ENCODE measurements at regions not wholly inside any gene's neighbourhood (a gene's known extent, or its start where the extent isn't known, plus 50 kb on each side); places are given as distances from the start of the nearest gene placed in this dataset.

DNA sequence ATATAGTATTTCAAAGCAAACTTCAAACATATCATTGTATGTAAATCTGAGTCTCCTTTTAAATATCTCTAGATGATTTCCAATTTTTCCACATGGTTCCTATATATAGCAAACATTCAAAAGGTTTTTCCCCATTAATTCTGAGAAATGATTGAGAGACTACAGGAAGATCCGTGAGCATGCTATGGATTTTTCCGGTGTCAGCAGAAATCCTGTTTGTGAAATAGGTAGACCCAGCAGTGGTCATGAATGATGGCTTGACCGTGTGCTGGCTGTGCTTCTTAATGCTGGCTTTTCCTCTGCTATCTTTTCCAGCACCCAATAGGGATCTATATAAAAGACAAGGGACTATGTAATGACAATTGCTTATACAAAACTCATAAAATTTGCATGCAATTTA is 485.3 kb downstream of the PSAT1 start:
- Mint-ChIP-seq H3K4me1 (peaks cover 5% of the 10 kb centered on the region), H3K36me3 (no peaks in the 10 kb centered on the region), H3K27me3 (ENCODE audit: low read depth in 3 of 3) (peaks cover 0 to 6% (median 0%) of the 10 kb centered on the region in 3 donors), H3K9me3 (peaks cover 0 to 6% (median 0%) of the 10 kb centered on the region in 7 donors), H3K27ac (no peak overlapping the region), H3K4me3 (no peak overlapping the region)
- TF ChIP-seq CTCF (IDR thresholded peaks at IDR 0.05), result no peak
- Histone ChIP-seq H3K9ac (ENCODE audit: insufficient read depth, low read length, poor library complexity, severe bottlenecking) (no peak overlapping the region), H3K79me2 (ENCODE audit: insufficient read depth, low read length) (no peaks in the 10 kb centered on the region), H3K4me1 (ENCODE audit: control insufficient read depth in 1 of 2, insufficient read depth in 2 of 2, low read length in 2 of 2) (peaks cover 0 to 5% of the 10 kb centered on the region in 2 donors), H3K9me3 (replicated peaks in 1 of 2; ENCODE audit: control insufficient read depth in 1 of 2, insufficient read depth in 1 of 2, low read length in 2 of 2) (no peaks in the 10 kb centered on the region), H3K36me3 (replicated peaks in 1 of 2; ENCODE audit: control insufficient read depth in 1 of 2, insufficient read depth in 2 of 2, low read length in 2 of 2) (no peaks in the 10 kb centered on the region), H3K4me3 (replicated peaks in 1 of 3; ENCODE audit: low read depth in 2 of 3, low read length in 3 of 3) (no peak overlapping the region), H4K20me1 (ENCODE audit: insufficient read depth, low read length) (no peaks in the 10 kb centered on the region), H2AFZ (ENCODE audit: insufficient read depth, low read depth, low read length, poor library complexity, severe bottlenecking) (no peak overlapping the region), H3K27me3 (ENCODE audit: control insufficient read depth in 2 of 2, insufficient read depth in 2 of 2, low read length in 2 of 2) (no peaks in the 10 kb centered on the region), H3K27ac (ENCODE audit: low read depth in 1 of 2, low read length in 2 of 2) (no peak overlapping the region), H3K4me2 (replicated peaks; ENCODE audit: extremely low read depth, low read length, poor library complexity, severe bottlenecking) (no peak overlapping the region)
- 100% methylated on average over 2 of the region's 3 CpGs for WGBS (ENCODE audit: insufficient coverage)
- intact Hi-C loops (cut with micrococcal nuclease), result no loop called here
- no peak for DNase-seq

GRCh38 chr9:78782858-78783257 is 485.9 kb downstream of the PSAT1 start:
- H3K36me3 ChIP-seq (replicated peaks in 1 of 2; ENCODE audit: control insufficient read depth in 1 of 2, insufficient read depth in 2 of 2, low read length in 2 of 2), result no peaks in the 10 kb centered on the region
- Mint-ChIP-seq H3K9me3 (peaks cover 0 to 6% (median 0%) of the 10 kb centered on the region in 7 donors), H3K27ac (no peak overlapping the region), H3K4me1 (peaks cover 5% of the 10 kb centered on the region), H3K4me3 (no peak overlapping the region), H3K36me3 (no peaks in the 10 kb centered on the region), H3K27me3 (ENCODE audit: low read depth in 3 of 3) (peaks cover 0 to 6% (median 1%) of the 10 kb centered on the region in 3 donors)
- intact Hi-C loops (cut with micrococcal nuclease), result no loop called here
- no peak overlapping the region for H3K4me3 ChIP-seq (replicated peaks in 1 of 3; ENCODE audit: low read depth in 2 of 3, low read length in 3 of 3)
- H3K79me2 ChIP-seq (ENCODE audit: insufficient read depth, low read length), result no peaks in the 10 kb centered on the region
- H3K9ac ChIP-seq (ENCODE audit: insufficient read depth, low read length, poor library complexity, severe bottlenecking), result no peak overlapping the region
- 100% methylated on average over 2 of the region's 3 CpGs for WGBS (ENCODE audit: insufficient coverage)
- H3K9me3 ChIP-seq (replicated peaks in 1 of 2; ENCODE audit: control insufficient read depth in 1 of 2, insufficient read depth in 1 of 2, low read length in 2 of 2), result no peaks in the 10 kb centered on the region
- H4K20me1 ChIP-seq (ENCODE audit: insufficient read depth, low read length), result no peaks in the 10 kb centered on the region
- no peak overlapping the region for H3K4me2 ChIP-seq (replicated peaks; ENCODE audit: extremely low read depth, low read length, poor library complexity, severe bottlenecking)
- H3K4me1 ChIP-seq (ENCODE audit: control insufficient read depth in 1 of 2, insufficient read depth in 2 of 2, low read length in 2 of 2), result peaks cover 0 to 5% of the 10 kb centered on the region in 2 donors
- H2AFZ ChIP-seq (ENCODE audit: insufficient read depth, low read depth, low read length, poor library complexity, severe bottlenecking), result no peak overlapping the region
- TF ChIP-seq CTCF (IDR thresholded peaks at IDR 0.05), result no peak
- H3K27me3 ChIP-seq (ENCODE audit: control insufficient read depth in 2 of 2, insufficient read depth in 2 of 2, low read length in 2 of 2), result no peaks in the 10 kb centered on the region
- no peak overlapping the region for H3K27ac ChIP-seq (ENCODE audit: low read depth in 1 of 2, low read length in 2 of 2)
- no peak for DNase-seq

Data from CD14-positive monocyte (primary cell).